ENCODE measurements at regions not wholly inside any gene's neighbourhood (a gene's known extent, or its start where the extent isn't known, plus 50 kb on each side); places are given as distances from the start of the nearest gene placed in this dataset.

GRCh38 chr14:79991866-79992265 is 219.4 kb downstream of the DIO2 start:
- no peaks in the 10 kb centered on the region for H3K36me3 Mint-ChIP-seq
- DNase-seq (ENCODE audit: extremely low spot score, unreplicated experiment) = no peak
- TF ChIP-seq CTCF (conservative IDR thresholded peaks at IDR 0.05) = no peak
- no peak overlapping the region for H3K27ac Mint-ChIP-seq
- no peak overlapping the region for H3K4me3 Mint-ChIP-seq
- H3K9me3 Mint-ChIP-seq = no peaks in the 10 kb centered on the region
- H3K27me3 Mint-ChIP-seq = no peaks in the 10 kb centered on the region
- H3K4me1 Mint-ChIP-seq (ENCODE audit: unreplicated experiment) = peaks cover 11% of the 10 kb centered on the region

- Mint-ChIP-seq H3K9me3 (no peaks in the 10 kb centered on the region), H3K27ac (no peak overlapping the region), H3K4me3 (no peak overlapping the region), H3K36me3 (no peaks in the 10 kb centered on the region), H3K27me3 (no peaks in the 10 kb centered on the region), H3K4me1 (ENCODE audit: unreplicated experiment) (peaks cover 11% of the 10 kb centered on the region)
- DNase-seq (ENCODE audit: extremely low spot score, unreplicated experiment) = no peak
- no peak for TF ChIP-seq CTCF (conservative IDR thresholded peaks at IDR 0.05)
These were observed 221.3 kb downstream of the DIO2 start for GRCh38 chr14:79989990-79990389.

- no peaks in the 10 kb centered on the region for H3K27me3 Mint-ChIP-seq
- H3K4me1 Mint-ChIP-seq (ENCODE audit: unreplicated experiment) = peaks cover 11% of the 10 kb centered on the region
- no peak overlapping the region for H3K27ac Mint-ChIP-seq
These were observed 225.1 kb downstream of the DIO2 start for GRCh38 chr14:79986251-79986650.

GRCh38 chr14:79972230-79972629 is 239.1 kb downstream of the DIO2 start:
- DNase-seq (ENCODE audit: extremely low spot score, unreplicated experiment) = no peak
- H3K9me3 Mint-ChIP-seq = no peaks in the 10 kb centered on the region
- H3K4me1 Mint-ChIP-seq (ENCODE audit: unreplicated experiment) = no peaks in the 10 kb centered on the region
- no peak overlapping the region for H3K27ac Mint-ChIP-seq
- H3K27me3 Mint-ChIP-seq = no peaks in the 10 kb centered on the region
- no peak for TF ChIP-seq CTCF (conservative IDR thresholded peaks at IDR 0.05)
- H3K36me3 Mint-ChIP-seq = no peaks in the 10 kb centered on the region
- H3K4me3 Mint-ChIP-seq = no peak overlapping the region

More at GRCh38 chr14:79986251-79986650, 225.1 kb downstream of the DIO2 start:
- H3K9me3 Mint-ChIP-seq = no peaks in the 10 kb centered on the region
- no peaks in the 10 kb centered on the region for H3K36me3 Mint-ChIP-seq
- DNase-seq (ENCODE audit: extremely low spot score, unreplicated experiment) = no peak
- H3K4me3 Mint-ChIP-seq = no peak overlapping the region
- no peak for TF ChIP-seq CTCF (conservative IDR thresholded peaks at IDR 0.05)

- no peak for DNase-seq (ENCODE audit: extremely low spot score, unreplicated experiment)
- H3K4me3 Mint-ChIP-seq = no peak overlapping the region
- no peak for TF ChIP-seq CTCF (conservative IDR thresholded peaks at IDR 0.05)
- H3K9me3 Mint-ChIP-seq = no peaks in the 10 kb centered on the region
- no peak overlapping the region for H3K27ac Mint-ChIP-seq
- H3K36me3 Mint-ChIP-seq = no peaks in the 10 kb centered on the region
- no peaks in the 10 kb centered on the region for H3K4me1 Mint-ChIP-seq (ENCODE audit: unreplicated experiment)
- H3K27me3 Mint-ChIP-seq = no peaks in the 10 kb centered on the region
These were observed 240.0 kb downstream of the DIO2 start for GRCh38 chr14:79971330-79971729.

- TF ChIP-seq CTCF (conservative IDR thresholded peaks at IDR 0.05) = no peak
- no peak for DNase-seq (ENCODE audit: extremely low spot score, unreplicated experiment)
- Mint-ChIP-seq H3K27me3 (no peaks in the 10 kb centered on the region), H3K4me3 (no peak overlapping the region), H3K9me3 (no peaks in the 10 kb centered on the region), H3K27ac (no peak overlapping the region), H3K4me1 (ENCODE audit: unreplicated experiment) (no peaks in the 10 kb centered on the region), H3K36me3 (no peaks in the 10 kb centered on the region)
These were observed 243.9 kb downstream of the DIO2 start for GRCh38 chr14:79967453-79967852.

Data from type B pancreatic cell (in vitro differentiated cells).